HG03460 (cell line): ENCODE measurements at regions not wholly inside any gene's neighbourhood (a gene's known extent, or its start where the extent isn't known, plus 50 kb on each side); places are given as distances from the start of the nearest gene placed in this dataset.

Experiments used
- ATAC-seq: cut with Tn5 transposase; IDR thresholded peaks from one replicate; pipeline ENCODE4 v1.9.1; 2021; ENCODE audit not compliant: unreplicated experiment

GRCh38 chr6:54440549-54440948 lies 132.3 kb downstream of the TINAG start:
- no peak for ATAC-seq

- no peak for ATAC-seq
Measured at GRCh38 chr6:54441020-54441419, 132.8 kb downstream of the TINAG start.

GRCh38 chr6:54441687-54442248 lies 133.5 kb downstream of the TINAG start:
- no peak for ATAC-seq

- no peak for ATAC-seq
Measured at GRCh38 chr6:54445207-54445606, 137.0 kb downstream of the TINAG start.

- no peak for ATAC-seq
Measured at GRCh38 chr6:54448617-54449016, 140.4 kb downstream of the TINAG start.

GRCh38 chr6:54451516-54451915 lies 143.3 kb downstream of the TINAG start:
- no peak for ATAC-seq

- no peak for ATAC-seq
Measured at GRCh38 chr6:54463354-54464024, 155.2 kb downstream of the TINAG start.

- ATAC-seq: no peak
Measured at GRCh38 chr6:54465649-54466300, 157.5 kb downstream of the TINAG start.

GRCh38 chr6:54467384-54467783 lies 159.1 kb downstream of the TINAG start:
- no peak for ATAC-seq

GRCh38 chr6:54473328-54473727 lies 165.1 kb downstream of the TINAG start:
- ATAC-seq: no peak

- no peak for ATAC-seq
Measured at GRCh38 chr6:54474898-54475297, 166.7 kb downstream of the TINAG start.

GRCh38 chr6:54481091-54481490 lies 172.8 kb downstream of the TINAG start:
- no peak for ATAC-seq

GRCh38 chr6:54491431-54491830 lies 183.2 kb downstream of the TINAG start:
- ATAC-seq: no peak

GRCh38 chr6:54493138-54493537 lies 184.9 kb downstream of the TINAG start:
- ATAC-seq: no peak

- ATAC-seq: no peak
Measured at GRCh38 chr6:54503144-54503543, 194.9 kb downstream of the TINAG start.

- ATAC-seq: no peak
Measured at GRCh38 chr6:54515013-54515412, 206.8 kb downstream of the TINAG start.

GRCh38 chr6:54515713-54516112 lies 207.5 kb downstream of the TINAG start:
- no peak for ATAC-seq

GRCh38 chr6:54516321-54516720 lies 208.1 kb downstream of the TINAG start:
- no peak for ATAC-seq

GRCh38 chr6:54519161-54519560 lies 210.9 kb downstream of the TINAG start:
- no peak for ATAC-seq

- no peak for ATAC-seq
Measured at GRCh38 chr6:54525731-54526130, 217.5 kb downstream of the TINAG start.

GRCh38 chr6:54533567-54533966 lies 225.3 kb downstream of the TINAG start:
- ATAC-seq: no peak

GRCh38 chr6:54535568-54535967 lies 227.3 kb downstream of the TINAG start:
- ATAC-seq: no peak

- no peak for ATAC-seq
Measured at GRCh38 chr6:54541541-54541940, 233.3 kb downstream of the TINAG start.
